ENCODE measurements at regions not wholly inside any gene's neighbourhood (a gene's known extent, or its start where the extent isn't known, plus 50 kb on each side); places are given as distances from the start of the nearest gene placed in this dataset.

DNA sequence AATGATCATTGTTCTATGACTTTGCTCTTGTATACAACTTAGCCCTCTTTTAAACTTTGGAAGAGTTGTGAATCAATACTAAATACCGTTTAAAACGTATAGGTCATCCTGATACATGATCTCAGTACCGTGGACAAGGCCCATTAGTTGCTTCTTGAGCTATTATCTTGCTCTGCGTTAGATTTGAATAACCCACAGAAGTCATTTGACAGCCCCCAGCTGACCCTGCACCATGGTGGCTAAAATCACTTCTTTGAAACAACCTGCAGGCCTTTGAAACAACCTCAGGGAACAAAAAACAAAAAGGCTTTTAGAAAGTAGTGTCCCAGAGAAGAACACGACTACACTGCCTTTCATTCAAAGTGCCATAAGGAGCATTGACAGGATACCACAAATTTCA is 473.0 kb upstream of the ADGRL2 start:
- Mint-ChIP-seq H3K36me3 (ENCODE audit: low read depth) (no peaks in the 10 kb centered on the region), H3K4me3 (no peak overlapping the region), H3K9me3 (no peaks in the 10 kb centered on the region; the same call in 1 of the 2 replicates), H3K4me1 (ENCODE audit: low read depth) (no peaks in the 10 kb centered on the region), H3K27me3 (ENCODE audit: insufficient read depth) (no peaks in the 10 kb centered on the region), H3K27ac (no peak overlapping the region)
- TF ChIP-seq, protein P1, sequence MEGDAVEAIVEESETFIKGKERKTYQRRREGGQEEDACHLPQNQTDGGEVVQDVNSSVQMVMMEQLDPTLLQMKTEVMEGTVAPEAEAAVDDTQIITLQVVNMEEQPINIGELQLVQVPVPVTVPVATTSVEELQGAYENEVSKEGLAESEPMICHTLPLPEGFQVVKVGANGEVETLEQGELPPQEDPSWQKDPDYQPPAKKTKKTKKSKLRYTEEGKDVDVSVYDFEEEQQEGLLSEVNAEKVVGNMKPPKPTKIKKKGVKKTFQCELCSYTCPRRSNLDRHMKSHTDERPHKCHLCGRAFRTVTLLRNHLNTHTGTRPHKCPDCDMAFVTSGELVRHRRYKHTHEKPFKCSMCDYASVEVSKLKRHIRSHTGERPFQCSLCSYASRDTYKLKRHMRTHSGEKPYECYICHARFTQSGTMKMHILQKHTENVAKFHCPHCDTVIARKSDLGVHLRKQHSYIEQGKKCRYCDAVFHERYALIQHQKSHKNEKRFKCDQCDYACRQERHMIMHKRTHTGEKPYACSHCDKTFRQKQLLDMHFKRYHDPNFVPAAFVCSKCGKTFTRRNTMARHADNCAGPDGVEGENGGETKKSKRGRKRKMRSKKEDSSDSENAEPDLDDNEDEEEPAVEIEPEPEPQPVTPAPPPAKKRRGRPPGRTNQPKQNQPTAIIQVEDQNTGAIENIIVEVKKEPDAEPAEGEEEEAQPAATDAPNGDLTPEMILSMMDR (IDR thresholded peaks at IDR 0.05) = no peak
- DNase-seq = no peak

DNA sequence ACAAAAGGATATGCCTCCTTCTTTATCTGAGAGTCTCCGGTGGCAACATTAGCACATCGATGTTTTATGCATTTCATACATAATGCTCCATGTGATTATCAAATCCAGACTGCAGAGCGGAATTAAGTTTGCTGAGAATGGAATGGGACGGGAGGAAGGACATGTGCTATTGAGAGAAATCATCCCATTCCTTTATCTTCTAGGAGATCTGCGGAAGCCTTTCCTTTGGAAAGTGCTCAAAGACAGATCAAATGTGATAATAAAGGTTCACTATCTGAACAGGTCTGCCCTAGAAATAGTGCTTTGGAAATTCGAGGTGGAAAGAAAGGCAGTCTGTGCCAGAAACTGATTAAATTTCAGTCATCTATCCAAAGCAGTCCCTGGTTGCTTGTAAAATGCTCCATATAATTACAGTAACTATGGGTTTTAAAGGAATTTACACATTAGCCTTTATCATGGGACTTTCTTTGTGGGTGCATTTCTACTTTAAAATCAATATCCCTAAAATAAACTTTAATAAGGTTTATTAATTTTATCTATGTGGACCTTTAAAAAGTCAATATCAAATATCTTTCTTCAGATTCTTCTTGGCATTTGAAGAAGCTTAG is 473.5 kb upstream of the ADGRL2 start:
- no peak for DNase-seq
- TF ChIP-seq, protein P1 (IDR thresholded peaks at IDR 0.05) = no peak
- H3K27me3 Mint-ChIP-seq (ENCODE audit: insufficient read depth) = no peaks in the 10 kb centered on the region
- H3K4me1 Mint-ChIP-seq (ENCODE audit: low read depth) = no peaks in the 10 kb centered on the region
- H3K36me3 Mint-ChIP-seq (ENCODE audit: low read depth) = no peaks in the 10 kb centered on the region
- H3K9me3 Mint-ChIP-seq = no peaks in the 10 kb centered on the region; the same call in 1 of the 2 replicates
- H3K27ac Mint-ChIP-seq = no peak overlapping the region
- no peak overlapping the region for H3K4me3 Mint-ChIP-seq

DNA sequence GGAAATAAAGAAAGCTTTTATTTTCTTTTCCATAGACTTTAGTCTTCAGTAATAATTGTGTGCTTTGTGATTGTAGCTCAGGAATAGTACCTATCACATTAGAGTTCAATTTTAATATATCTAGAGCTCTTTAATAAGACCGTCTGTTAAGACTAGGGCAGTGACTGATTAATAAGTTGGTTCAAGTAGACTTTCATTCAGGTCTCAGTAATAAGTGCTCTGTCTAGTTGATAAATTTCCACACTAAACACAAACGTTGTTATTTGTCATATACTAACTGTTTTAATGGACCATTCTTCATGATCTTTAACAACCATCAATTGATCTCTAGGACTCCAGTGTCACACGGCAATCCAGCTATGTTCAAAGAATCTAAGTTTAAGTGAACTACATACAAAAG is 474.5 kb upstream of the ADGRL2 start:
- no peaks in the 10 kb centered on the region for H3K4me1 Mint-ChIP-seq (ENCODE audit: low read depth)
- H3K4me3 Mint-ChIP-seq = no peak overlapping the region
- H3K9me3 Mint-ChIP-seq = no peaks in the 10 kb centered on the region; the same call in 1 of the 2 replicates
- TF ChIP-seq, protein P1 (IDR thresholded peaks at IDR 0.05) = no peak
- no peaks in the 10 kb centered on the region for H3K36me3 Mint-ChIP-seq (ENCODE audit: low read depth)
- no peaks in the 10 kb centered on the region for H3K27me3 Mint-ChIP-seq (ENCODE audit: insufficient read depth)
- no peak overlapping the region for H3K27ac Mint-ChIP-seq
- DNase-seq = no peak

DNA sequence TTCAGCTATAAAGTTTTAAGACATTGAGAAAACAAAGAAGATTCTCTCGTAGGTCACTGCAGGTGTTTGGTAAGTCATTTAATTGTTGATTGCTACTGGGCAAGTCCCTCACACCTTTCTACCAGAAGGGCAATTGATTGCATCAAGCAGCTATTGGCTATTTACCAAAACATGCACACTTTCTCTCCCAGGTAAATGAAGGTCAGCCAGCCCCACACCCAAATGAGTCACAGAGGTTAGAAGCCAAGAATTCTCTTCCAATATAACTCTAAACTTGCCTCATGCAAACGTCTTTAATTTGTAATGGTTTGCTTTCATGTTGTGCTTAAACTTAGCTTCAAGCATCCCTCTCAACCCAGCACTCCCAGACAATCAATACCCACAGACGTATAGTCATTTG is 475.3 kb upstream of the ADGRL2 start:
- TF ChIP-seq, protein P1 (IDR thresholded peaks at IDR 0.05) = no peak
- H3K36me3 Mint-ChIP-seq (ENCODE audit: low read depth) = no peaks in the 10 kb centered on the region
- no peak overlapping the region for H3K4me3 Mint-ChIP-seq
- DNase-seq = no peak
- no peak overlapping the region for H3K27ac Mint-ChIP-seq
- no peaks in the 10 kb centered on the region for H3K4me1 Mint-ChIP-seq (ENCODE audit: low read depth)
- H3K27me3 Mint-ChIP-seq (ENCODE audit: insufficient read depth) = no peaks in the 10 kb centered on the region
- no peaks in the 10 kb centered on the region; the same call in 1 of the 2 replicates for H3K9me3 Mint-ChIP-seq

GRCh38 chr1:81323862-81324261 is 476.9 kb upstream of the ADGRL2 start:
- Mint-ChIP-seq H3K4me3 (no peak overlapping the region), H3K4me1 (ENCODE audit: low read depth) (no peaks in the 10 kb centered on the region)

More at GRCh38 chr1:81323862-81324261, 476.9 kb upstream of the ADGRL2 start:
- no peaks in the 10 kb centered on the region for H3K27me3 Mint-ChIP-seq (ENCODE audit: insufficient read depth)
- no peak for DNase-seq
- H3K27ac Mint-ChIP-seq = no peak overlapping the region
- TF ChIP-seq, protein P1 (IDR thresholded peaks at IDR 0.05) = no peak
- H3K36me3 Mint-ChIP-seq (ENCODE audit: low read depth) = no peaks in the 10 kb centered on the region
- peaks cover 5% of the 10 kb centered on the region; the same call in 1 of the 2 replicates for H3K9me3 Mint-ChIP-seq

Measured in HFFc6 (cell line).